ENCODE measurements at regions not wholly inside any gene's neighbourhood (a gene's known extent, or its start where the extent isn't known, plus 50 kb on each side); places are given as distances from the start of the nearest gene placed in this dataset.

- H3K27ac ChIP-seq: no peak overlapping the region
- whole genome bisulfite sequencing: 45% methylated on average over 5 of the region's 5 CpGs
- H3K27me3 ChIP-seq (replicated peaks; ENCODE audit: insufficient read depth): no peaks in the 10 kb centered on the region
- no peak for DNase-seq (ENCODE audit: low spot score)
- H3K4me3 ChIP-seq: no peak overlapping the region
- intact Hi-C loops (cut with DNase I): no loop called here
- no peak for TF ChIP-seq POLR2A (IDR thresholded peaks at IDR 0.05)
- TF ChIP-seq CTCF (IDR thresholded peaks at IDR 0.05): no peak
- no peak for TF ChIP-seq POLR2AphosphoS5 (IDR thresholded peaks at IDR 0.05)
- no peaks in the 10 kb centered on the region for H3K4me1 ChIP-seq (replicated peaks)
- H3K36me3 ChIP-seq: no peaks in the 10 kb centered on the region
- no peaks in the 10 kb centered on the region for H3K9me3 ChIP-seq
Measured at GRCh38 chr2:187876554-187876953, 322.3 kb upstream of the TFPI start.

GRCh38 chr2:187877391-187877790 lies 323.2 kb upstream of the TFPI start:
- DNase-seq (ENCODE audit: low spot score): no peak
- Histone ChIP-seq H3K9me3 (no peaks in the 10 kb centered on the region), H3K27ac (no peak overlapping the region), H3K36me3 (no peaks in the 10 kb centered on the region), H3K27me3 (replicated peaks; ENCODE audit: insufficient read depth) (no peaks in the 10 kb centered on the region), H3K4me3 (no peak overlapping the region), H3K4me1 (replicated peaks) (no peaks in the 10 kb centered on the region)
- TF ChIP-seq POLR2A (IDR thresholded peaks at IDR 0.05) (no peak), POLR2AphosphoS5 (IDR thresholded peaks at IDR 0.05) (no peak), CTCF (IDR thresholded peaks at IDR 0.05) (no peak)
- intact Hi-C loops (cut with DNase I): no loop called here

GRCh38 chr2:187878112-187878511 lies 323.9 kb upstream of the TFPI start:
- H3K36me3 ChIP-seq: no peaks in the 10 kb centered on the region
- DNase-seq (ENCODE audit: low spot score): no peak
- no peak overlapping the region for H3K27ac ChIP-seq
- no peaks in the 10 kb centered on the region for H3K27me3 ChIP-seq (replicated peaks; ENCODE audit: insufficient read depth)
- TF ChIP-seq POLR2AphosphoS5 (IDR thresholded peaks at IDR 0.05): no peak
- no peak for TF ChIP-seq CTCF (IDR thresholded peaks at IDR 0.05)
- no peak for TF ChIP-seq POLR2A (IDR thresholded peaks at IDR 0.05)
- no peaks in the 10 kb centered on the region for H3K4me1 ChIP-seq (replicated peaks)
- H3K9me3 ChIP-seq: no peaks in the 10 kb centered on the region
- no peak overlapping the region for H3K4me3 ChIP-seq
- intact Hi-C loops (cut with DNase I): no loop called here
- WGBS: 86% methylated on average over 1 of the region's 1 CpG

GRCh38 chr2:187879491-187879890 lies 325.3 kb upstream of the TFPI start:
- H3K27ac ChIP-seq: no peak overlapping the region
- no peak overlapping the region for H3K4me3 ChIP-seq
- H3K36me3 ChIP-seq: no peaks in the 10 kb centered on the region
- no peaks in the 10 kb centered on the region for H3K4me1 ChIP-seq (replicated peaks)
- intact Hi-C loops (cut with DNase I): no loop called here
- DNase-seq (ENCODE audit: low spot score): no peak
- no peaks in the 10 kb centered on the region for H3K9me3 ChIP-seq
- H3K27me3 ChIP-seq (replicated peaks; ENCODE audit: insufficient read depth): no peaks in the 10 kb centered on the region
- TF ChIP-seq POLR2AphosphoS5 (IDR thresholded peaks at IDR 0.05): no peak
- TF ChIP-seq POLR2A (IDR thresholded peaks at IDR 0.05): no peak
- no peak for TF ChIP-seq CTCF (IDR thresholded peaks at IDR 0.05)
- 79% methylated on average over 7 of the region's 7 CpGs for WGBS

- TF ChIP-seq CTCF (IDR thresholded peaks at IDR 0.05) (no peak), POLR2A (IDR thresholded peaks at IDR 0.05) (no peak), POLR2AphosphoS5 (IDR thresholded peaks at IDR 0.05) (no peak)
- no peak for DNase-seq (ENCODE audit: low spot score)
- Histone ChIP-seq H3K4me3 (no peak overlapping the region), H3K9me3 (no peaks in the 10 kb centered on the region), H3K27me3 (replicated peaks; ENCODE audit: insufficient read depth) (no peaks in the 10 kb centered on the region), H3K4me1 (replicated peaks) (no peaks in the 10 kb centered on the region), H3K36me3 (no peaks in the 10 kb centered on the region), H3K27ac (no peak overlapping the region)
- intact Hi-C loops (cut with DNase I): no loop called here
- WGBS: 81% methylated on average over 1 of the region's 1 CpG
Measured at GRCh38 chr2:187884003-187884402, 329.8 kb upstream of the TFPI start.
